Neural progenitor cell (in vitro differentiated cells): ENCODE measurements at regions not wholly inside any gene's neighbourhood (a gene's known extent, or its start where the extent isn't known, plus 50 kb on each side); places are given as distances from the start of the nearest gene placed in this dataset.

Experiments used
- DNase-seq: peaks from one replicate; pipeline ENCODE4 v3.0.0-alpha.2; 2016; ENCODE audit warnings: low spot score
- H2AFZ ChIP-seq: fragments of 200-600 bp; sonication (generic); replicated peaks from 2 replicates; pipeline ENCODE4 v1.6.1; 2016; ENCODE audit warnings: antibody characterized with exemption
- H3F3A ChIP-seq: fragments of 200-600 bp; sonication (generic); 2 replicates; pipeline ENCODE4 v1.6.1; 2016; ENCODE audit warnings: antibody characterized with exemption, low read depth
- H3K27ac ChIP-seq: fragments of 200-600 bp; sonication (generic); 2 replicates; pipeline ENCODE4 v1.5.1; 2016; ENCODE audit warnings: mild to moderate bottlenecking
- H3K27me3 ChIP-seq: fragments of 200-600 bp; sonication (generic); 2 replicates; pipeline ENCODE4 v1.6.1; 2016; ENCODE audit warnings: mild to moderate bottlenecking, moderate library complexity
- H3K36me3 ChIP-seq: fragments of 200-600 bp; sonication (generic); 2 replicates; pipeline ENCODE4 v1.5.1; 2016
- H3K4me1 ChIP-seq: fragments of 200-600 bp; sonication (generic); 2 replicates; pipeline ENCODE4 v1.6.1; 2016; ENCODE audit warnings: mixed run types
- H3K4me2 ChIP-seq: fragments of 200-600 bp; sonication (generic); 2 replicates; pipeline ENCODE4 v1.6.1; 2016
- H3K4me3 ChIP-seq: fragments of 200-600 bp; sonication (generic); 2 replicates; pipeline ENCODE4 v1.5.1; 2016
- H3K79me2 ChIP-seq: fragments of 200-600 bp; sonication (generic); 2 replicates; pipeline ENCODE4 v1.6.1; 2016; ENCODE audit warnings: low read depth
- H3K9ac ChIP-seq: fragments of 200-600 bp; sonication (generic); 2 replicates; pipeline ENCODE4 v1.6.1; 2016
- H3K9me3 ChIP-seq: fragments of 200-600 bp; sonication (generic); 2 replicates; pipeline ENCODE4 v1.5.1; 2016; ENCODE audit warnings: low read depth
- H4K20me1 ChIP-seq: fragments of 200-600 bp; sonication (generic); 2 replicates; pipeline ENCODE4 v1.6.1; 2016; ENCODE audit warnings: low read depth
- H3K27ac Mint-ChIP-seq: 3 replicates; pipeline ENCODE4 v1.8.0; 2021; ENCODE audit warnings: mixed read lengths
- H3K27me3 Mint-ChIP-seq: 2 replicates; pipeline ENCODE4 v1.8.0; 2022; ENCODE audit warnings: low read depth, mild to moderate bottlenecking, inconsistent platforms, moderate library complexity, mixed read lengths; ENCODE audit not compliant: insufficient read depth
- H3K36me3 Mint-ChIP-seq: 3 replicates; pipeline ENCODE4 v1.8.0; 2021; ENCODE audit warnings: mixed read lengths
- H3K4me1 Mint-ChIP-seq: 3 replicates; pipeline ENCODE4 v1.8.0; 2021; ENCODE audit warnings: mixed read lengths
- H3K4me3 Mint-ChIP-seq: 3 replicates; pipeline ENCODE4 v1.8.0; 2021; ENCODE audit warnings: mild to moderate bottlenecking, moderate library complexity, mixed read lengths
- H3K9me3 Mint-ChIP-seq: 3 replicates; pipeline ENCODE4 v1.8.0; 2020; ENCODE audit warnings: mixed read lengths
- CTCF ChIP-seq: fragments of 200-600 bp; sonication (generic); IDR thresholded peaks from 2 replicates; pipeline ENCODE4 v1.5.1; 2017; ENCODE audit warnings: antibody characterized with exemption, mild to moderate bottlenecking
- EZH2 ChIP-seq: fragments of 200-600 bp; sonication (generic); IDR thresholded peaks from 2 replicates; pipeline ENCODE4 v1.6.1; 2017; ENCODE audit warnings: antibody characterized with exemption, mild to moderate bottlenecking, moderate library complexity
- EZH2phosphoT487 ChIP-seq: fragments of 200-600 bp; sonication (generic); IDR thresholded peaks from 2 replicates; pipeline ENCODE4 v1.6.1; 2017; ENCODE audit warnings: antibody characterized with exemption

GRCh38 chr4:3352941-3353594, 60.2 kb downstream of the RGS12 start:
- Histone ChIP-seq H3K9ac (no peak overlapping the region), H3K4me2 (no peak overlapping the region), H3F3A (peaks cover 5% of the 10 kb centered on the region), H3K79me2 (no peaks in the 10 kb centered on the region), H3K9me3 (no peaks in the 10 kb centered on the region), H4K20me1 (no peaks in the 10 kb centered on the region), H2AFZ (no peak overlapping the region), H3K36me3 (no peaks in the 10 kb centered on the region), H3K27ac (no peak overlapping the region), H3K27me3 (no peaks in the 10 kb centered on the region), H3K4me1 (no peaks in the 10 kb centered on the region), H3K4me3 (no peak overlapping the region)
- Mint-ChIP-seq H3K4me3 (no peak overlapping the region), H3K36me3 (peaks cover 42% of the 10 kb centered on the region), H3K27ac (no peak overlapping the region), H3K4me1 (peaks cover 2% of the 10 kb centered on the region), H3K27me3 (no peaks in the 10 kb centered on the region), H3K9me3 (peaks cover 28% of the 10 kb centered on the region)
- no peak for DNase-seq
- TF ChIP-seq CTCF = no peak
- TF ChIP-seq EZH2 = no peak
- TF ChIP-seq EZH2phosphoT487 = no peak

DNA sequence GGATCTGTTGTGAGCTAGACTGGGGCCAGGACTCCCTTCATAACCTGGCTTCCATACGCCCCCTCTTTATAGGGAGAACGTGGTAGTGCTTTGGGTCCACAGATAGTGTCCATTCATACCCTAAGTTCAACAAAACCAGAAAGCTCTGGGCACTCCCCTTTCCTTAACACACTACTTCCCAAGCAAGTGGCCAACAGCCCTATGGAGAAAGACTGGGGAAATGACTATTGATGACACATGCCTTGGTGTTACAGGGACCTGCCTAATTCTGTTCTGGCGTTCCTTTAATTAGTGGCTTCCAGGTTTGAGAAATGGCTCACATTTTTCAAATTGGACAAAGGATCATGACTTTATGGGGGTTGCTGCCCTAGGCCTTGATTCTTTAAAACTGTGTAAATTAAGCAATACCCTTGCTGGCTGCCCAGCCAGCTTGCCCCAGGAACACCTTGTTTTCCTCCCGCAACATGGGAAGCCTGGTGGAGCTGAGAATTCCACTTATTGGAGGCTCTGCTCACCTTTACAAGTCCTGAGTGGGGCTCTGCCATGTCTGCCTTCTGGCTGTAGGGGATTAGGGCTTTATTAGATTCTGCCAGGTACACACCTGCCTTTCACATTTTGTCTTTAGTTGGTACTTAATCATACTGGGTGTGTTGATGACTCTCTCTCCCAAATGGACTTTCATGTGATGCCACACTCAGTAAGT, 61.1 kb downstream of the RGS12 start:
- H4K20me1 ChIP-seq = no peaks in the 10 kb centered on the region
- no peak for DNase-seq
- TF ChIP-seq EZH2 = no peak
- no peak for TF ChIP-seq CTCF
- no peak for TF ChIP-seq EZH2phosphoT487

GRCh38 chr4:3354455-3354811, 61.6 kb downstream of the RGS12 start:
- peaks cover 6% of the 10 kb centered on the region for H3F3A ChIP-seq
- H2AFZ ChIP-seq = no peak overlapping the region
- no peak overlapping the region for H3K9ac ChIP-seq
- no peaks in the 10 kb centered on the region for H3K79me2 ChIP-seq
- Mint-ChIP-seq H3K27me3 (no peaks in the 10 kb centered on the region), H3K36me3 (peaks cover 44% of the 10 kb centered on the region), H3K9me3 (peaks cover 32% of the 10 kb centered on the region), H3K4me3 (no peak overlapping the region), H3K4me1 (no peaks in the 10 kb centered on the region), H3K27ac (no peak overlapping the region)
- no peak for TF ChIP-seq EZH2
- no peak for TF ChIP-seq CTCF
- no peak for TF ChIP-seq EZH2phosphoT487
- no peaks in the 10 kb centered on the region for H3K36me3 ChIP-seq
- no peaks in the 10 kb centered on the region for H3K9me3 ChIP-seq
- no peak overlapping the region for H3K4me2 ChIP-seq
- no peak overlapping the region for H3K27ac ChIP-seq
- no peak for DNase-seq
- no peaks in the 10 kb centered on the region for H4K20me1 ChIP-seq
- H3K27me3 ChIP-seq = no peaks in the 10 kb centered on the region
- H3K4me1 ChIP-seq = no peaks in the 10 kb centered on the region
- no peak overlapping the region for H3K4me3 ChIP-seq

More for the DNA sequence above, 61.1 kb downstream of the RGS12 start:
- Histone ChIP-seq H3K36me3 (no peaks in the 10 kb centered on the region), H3K9me3 (no peaks in the 10 kb centered on the region), H3K27me3 (no peaks in the 10 kb centered on the region), H3F3A (peaks cover 6% of the 10 kb centered on the region), H3K4me3 (no peak overlapping the region), H3K27ac (no peak overlapping the region), H3K79me2 (no peaks in the 10 kb centered on the region), H3K9ac (no peak overlapping the region), H3K4me2 (no peak overlapping the region), H3K4me1 (no peaks in the 10 kb centered on the region), H2AFZ (no peak overlapping the region)
- H3K27me3 Mint-ChIP-seq = no peaks in the 10 kb centered on the region
- no peaks in the 10 kb centered on the region for H3K4me1 Mint-ChIP-seq
- peaks cover 44% of the 10 kb centered on the region for H3K36me3 Mint-ChIP-seq
- peaks cover 32% of the 10 kb centered on the region for H3K9me3 Mint-ChIP-seq
- H3K4me3 Mint-ChIP-seq = no peak overlapping the region
- no peak overlapping the region for H3K27ac Mint-ChIP-seq
